ENCODE measurements at regions not wholly inside any gene's neighbourhood (a gene's known extent, or its start where the extent isn't known, plus 50 kb on each side); places are given as distances from the start of the nearest gene placed in this dataset.

DNA sequence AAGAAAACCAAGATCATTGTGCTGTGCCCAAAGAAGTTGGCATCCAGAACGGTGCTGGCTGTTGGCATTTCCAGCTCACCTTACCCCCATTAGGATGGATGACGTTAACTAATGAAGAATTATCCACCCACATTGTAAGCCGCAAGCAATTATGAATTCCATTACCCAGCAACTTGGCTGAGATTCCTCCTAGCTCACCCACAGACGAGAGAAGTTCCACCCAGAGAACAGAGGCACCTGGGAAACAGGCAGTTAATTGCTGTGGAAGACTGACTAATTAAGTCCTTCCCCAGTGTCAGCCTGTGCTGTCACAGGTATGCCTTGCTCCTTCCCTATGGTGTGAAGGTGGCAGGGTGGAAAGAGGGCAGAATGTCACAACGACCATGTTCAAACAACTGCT, 456.2 kb upstream of the CDH5 start:
- 85% methylated on average over 5 of the region's 5 CpGs for WGBS (ENCODE audit: low lambda C conversion rate, missing lambda C conversion rate)
- Histone ChIP-seq H3K4me1 (ENCODE audit: insufficient read depth) (no peaks in the 10 kb centered on the region), H2AFZ (no peak overlapping the region), H3K27me3 (no peaks in the 10 kb centered on the region), H3K27ac (no peak overlapping the region), H3K4me2 (no peak overlapping the region), H3K4me3 (no peak overlapping the region), H3K9me2 (replicated peaks; ENCODE audit: insufficient read depth) (no peaks in the 10 kb centered on the region), H3K79me2 (no peaks in the 10 kb centered on the region), H3K36me3 (replicated peaks; ENCODE audit: insufficient read depth, low read depth) (no peaks in the 10 kb centered on the region), H4K20me1 (ENCODE audit: insufficient read depth, poor library complexity, severe bottlenecking) (no peaks in the 10 kb centered on the region), H3K9me3 (ENCODE audit: low read depth) (no peaks in the 10 kb centered on the region)
- DNase-seq (ENCODE audit: low spot score), result no peak
- TF ChIP-seq EZH2phosphoT487 (IDR thresholded peaks at IDR 0.05; ENCODE audit: low read depth, severe bottlenecking, unreplicated experiment) (no peak), EZH2 (IDR thresholded peaks at IDR 0.05; ENCODE audit: borderline replicate concordance) (no peak)
- TF ChIP-seq, protein P1, sequence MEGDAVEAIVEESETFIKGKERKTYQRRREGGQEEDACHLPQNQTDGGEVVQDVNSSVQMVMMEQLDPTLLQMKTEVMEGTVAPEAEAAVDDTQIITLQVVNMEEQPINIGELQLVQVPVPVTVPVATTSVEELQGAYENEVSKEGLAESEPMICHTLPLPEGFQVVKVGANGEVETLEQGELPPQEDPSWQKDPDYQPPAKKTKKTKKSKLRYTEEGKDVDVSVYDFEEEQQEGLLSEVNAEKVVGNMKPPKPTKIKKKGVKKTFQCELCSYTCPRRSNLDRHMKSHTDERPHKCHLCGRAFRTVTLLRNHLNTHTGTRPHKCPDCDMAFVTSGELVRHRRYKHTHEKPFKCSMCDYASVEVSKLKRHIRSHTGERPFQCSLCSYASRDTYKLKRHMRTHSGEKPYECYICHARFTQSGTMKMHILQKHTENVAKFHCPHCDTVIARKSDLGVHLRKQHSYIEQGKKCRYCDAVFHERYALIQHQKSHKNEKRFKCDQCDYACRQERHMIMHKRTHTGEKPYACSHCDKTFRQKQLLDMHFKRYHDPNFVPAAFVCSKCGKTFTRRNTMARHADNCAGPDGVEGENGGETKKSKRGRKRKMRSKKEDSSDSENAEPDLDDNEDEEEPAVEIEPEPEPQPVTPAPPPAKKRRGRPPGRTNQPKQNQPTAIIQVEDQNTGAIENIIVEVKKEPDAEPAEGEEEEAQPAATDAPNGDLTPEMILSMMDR (IDR thresholded peaks at IDR 0.05; ENCODE audit: poor library complexity), result no peak

- H4K20me1 ChIP-seq (ENCODE audit: insufficient read depth, poor library complexity, severe bottlenecking), result no peaks in the 10 kb centered on the region
- peak; percentile 19 for DNase-seq (ENCODE audit: low spot score)
- H3K36me3 ChIP-seq (replicated peaks; ENCODE audit: insufficient read depth, low read depth), result no peaks in the 10 kb centered on the region
- no peaks in the 10 kb centered on the region for H3K4me1 ChIP-seq (ENCODE audit: insufficient read depth)
- H3K79me2 ChIP-seq, result no peaks in the 10 kb centered on the region
- H3K9me3 ChIP-seq (ENCODE audit: low read depth), result no peaks in the 10 kb centered on the region
- no peaks in the 10 kb centered on the region for H3K9me2 ChIP-seq (replicated peaks; ENCODE audit: insufficient read depth)
- TF ChIP-seq EZH2 (IDR thresholded peaks at IDR 0.05; ENCODE audit: borderline replicate concordance) (no peak), EZH2phosphoT487 (IDR thresholded peaks at IDR 0.05; ENCODE audit: low read depth, severe bottlenecking, unreplicated experiment) (no peak)
- TF ChIP-seq, protein P1 (IDR thresholded peaks at IDR 0.05; ENCODE audit: poor library complexity), result no peak
- no peak overlapping the region for H3K4me2 ChIP-seq
- 81% methylated on average over 7 of the region's 7 CpGs for WGBS (ENCODE audit: low lambda C conversion rate, missing lambda C conversion rate)
- H3K27ac ChIP-seq, result no peak overlapping the region
- no peak overlapping the region for H2AFZ ChIP-seq
- H3K27me3 ChIP-seq, result no peaks in the 10 kb centered on the region
- H3K4me3 ChIP-seq, result no peak overlapping the region
Observed at GRCh38 chr16:65909310-65910050, 457.0 kb upstream of the CDH5 start.

- Histone ChIP-seq H3K4me3 (no peak overlapping the region), H3K27me3 (no peaks in the 10 kb centered on the region), H3K27ac (no peak overlapping the region), H3K4me1 (ENCODE audit: insufficient read depth) (no peaks in the 10 kb centered on the region), H3K4me2 (no peak overlapping the region), H2AFZ (no peak overlapping the region), H3K9me2 (replicated peaks; ENCODE audit: insufficient read depth) (no peaks in the 10 kb centered on the region), H4K20me1 (ENCODE audit: insufficient read depth, poor library complexity, severe bottlenecking) (no peaks in the 10 kb centered on the region), H3K36me3 (replicated peaks; ENCODE audit: insufficient read depth, low read depth) (no peaks in the 10 kb centered on the region), H3K9me3 (ENCODE audit: low read depth) (no peaks in the 10 kb centered on the region), H3K79me2 (no peaks in the 10 kb centered on the region)
- no peak for TF ChIP-seq EZH2 (IDR thresholded peaks at IDR 0.05; ENCODE audit: borderline replicate concordance)
- TF ChIP-seq, protein P1 (IDR thresholded peaks at IDR 0.05; ENCODE audit: poor library complexity), result no peak
- no peak for TF ChIP-seq EZH2phosphoT487 (IDR thresholded peaks at IDR 0.05; ENCODE audit: low read depth, severe bottlenecking, unreplicated experiment)
- no peak for DNase-seq (ENCODE audit: low spot score)
- WGBS (ENCODE audit: low lambda C conversion rate, missing lambda C conversion rate), result 74% methylated on average over 3 of the region's 3 CpGs
Observed at GRCh38 chr16:65908568-65908967, 457.9 kb upstream of the CDH5 start.
